CD4-positive, alpha-beta T cell (primary cell): ENCODE measurements at regions not wholly inside any gene's neighbourhood (a gene's known extent, or its start where the extent isn't known, plus 50 kb on each side); places are given as distances from the start of the nearest gene placed in this dataset.

Experiments
- ATAC-seq: fragments of 200-7000 bp; cut with Tn5 transposase; one replicate; pipeline ENCODE4 v1.10.0; 2022; ENCODE audit warnings: mild to moderate bottlenecking; ENCODE audit not compliant: poor library complexity
- CTCF ChIA-PET: fragments of 350-600 bp; sonication (Branson Sonifier 250); formaldehyde crosslinking; loops from one replicate; lab custom pipeline; 2021; ENCODE audit warnings: antibody characterized with exemption, inconsistent platforms; lab: Charles Lee
- POLR2A ChIA-PET: fragments of 350-600 bp; sonication (Branson Sonifier 250); formaldehyde crosslinking; loops from one replicate; lab custom pipeline; 2021; ENCODE audit warnings: antibody characterized with exemption, inconsistent platforms; lab: Charles Lee
- DNase-seq, 14 experiments: peaks; one replicate each; pipeline ENCODE4 v3.0.0-alpha.2; 2013 to 2020; ENCODE audit warnings: mixed read lengths in 2 of 14
- H3K27ac ChIP-seq, 2 donors: one replicate each; pipeline versions ENCODE4 v1.5.1 to v1.7.0; 2013; ENCODE audit warnings: low read length in 2 of 2, low read depth in 1 of 2, mild to moderate bottlenecking in 1 of 2
- H3K27me3 ChIP-seq, 2 experiments: 1 replicate in 1 of 2; 2 replicates in 1 of 2; pipeline versions ENCODE4 v1.6.1 to v1.7.0; 2013; ENCODE audit warnings: low read length in 2 of 2, control low read depth in 1 of 2, mild to moderate bottlenecking in 1 of 2, moderate library complexity in 1 of 2; ENCODE audit not compliant: insufficient read depth in 2 of 2, control insufficient read depth in 1 of 2
- H3K36me3 ChIP-seq: one replicate; pipeline ENCODE4 v1.6.1; 2013; ENCODE audit warnings: low read length, control low read depth; ENCODE audit not compliant: insufficient read depth
- H3K4me1 ChIP-seq: one replicate; pipeline ENCODE4 v1.6.1; 2013; ENCODE audit warnings: low read length, control low read depth; ENCODE audit not compliant: insufficient read depth
- H3K4me3 ChIP-seq: one replicate; pipeline ENCODE4 v1.5.1; 2013; ENCODE audit warnings: mild to moderate bottlenecking, low read length, moderate library complexity
- H3K9me3 ChIP-seq, 2 experiments: 1 replicate in 1 of 2; 2 replicates in 1 of 2; pipeline versions ENCODE4 v1.6.1 to v1.7.0; 2013; ENCODE audit warnings: low read length in 2 of 2, mild to moderate bottlenecking in 2 of 2, control low read depth in 1 of 2, moderate library complexity in 1 of 2; ENCODE audit not compliant: control insufficient read depth in 1 of 2, insufficient read depth in 1 of 2
- H3K27ac Mint-ChIP-seq: one replicate; pipeline ENCODE4 v1.8.0; 2020; ENCODE audit warnings: mixed read lengths
- H3K27me3 Mint-ChIP-seq: one replicate; pipeline ENCODE4 v1.8.0; 2021; ENCODE audit warnings: mixed read lengths
- H3K36me3 Mint-ChIP-seq: one replicate; pipeline ENCODE4 v1.8.0; 2021; ENCODE audit warnings: low read depth, mixed read lengths
- H3K4me1 Mint-ChIP-seq: one replicate; pipeline ENCODE4 v1.8.0; 2021; ENCODE audit warnings: low read depth, mixed read lengths
- H3K4me3 Mint-ChIP-seq: one replicate; pipeline ENCODE4 v1.8.0; 2020; ENCODE audit warnings: mild to moderate bottlenecking, mixed read lengths
- H3K9me3 Mint-ChIP-seq: one replicate; pipeline ENCODE4 v1.8.0; 2020; ENCODE audit warnings: mixed read lengths
- intact Hi-C, 2 experiments: fragments of 100-400 bp; cut with DNase I in 1 of 2; cut with micrococcal nuclease in 1 of 2; formaldehyde crosslinking; loops; one replicate each; pipeline versions ENCODE4 v1.15.1 to v1.9.0; 2023 to 2025; cut with DNase I, micrococcal nuclease
- TF ChIP-seq, protein P1 (sequence below): fragments of 200-600 bp; IDR thresholded peaks from one replicate; pipeline ENCODE4 v1.8.0; 2022; ENCODE audit warnings: antibody characterized with exemption, mild to moderate bottlenecking

DNA sequence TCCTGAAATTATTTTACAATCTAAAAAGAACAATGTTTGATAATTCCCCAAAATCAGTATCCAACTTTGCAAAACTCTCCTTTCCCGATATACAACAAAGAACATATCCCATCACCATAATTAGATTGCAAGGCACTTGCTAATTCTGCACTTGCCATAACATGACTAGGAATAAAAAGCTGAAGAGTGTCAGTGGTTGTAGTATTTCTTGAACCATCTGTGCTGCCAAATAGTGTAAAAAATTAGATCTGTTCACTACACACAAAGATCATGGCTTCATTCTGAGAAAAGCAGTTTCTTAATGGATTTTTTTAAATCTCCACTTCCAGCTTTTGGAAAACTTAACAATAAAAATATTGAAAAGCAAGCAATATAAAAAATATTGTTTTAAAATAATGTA lies 259.5 kb upstream of the FAM174A start:
- intact Hi-C loops: no loop called here
- Histone ChIP-seq H3K27ac (no peak overlapping the region), H3K36me3 (no peaks in the 10 kb centered on the region), H3K9me3 (no peaks in the 10 kb centered on the region), H3K4me3 (no peak overlapping the region), H3K4me1 (no peaks in the 10 kb centered on the region), H3K27me3 (no peaks in the 10 kb centered on the region)
- CTCF ChIA-PET: no interaction called here
- ATAC-seq: no peak
- H3K27ac Mint-ChIP-seq: no peak overlapping the region
- H3K9me3 Mint-ChIP-seq: peaks cover 5% of the 10 kb centered on the region
- H3K4me1 Mint-ChIP-seq: no peaks in the 10 kb centered on the region
- TF ChIP-seq, protein P1, sequence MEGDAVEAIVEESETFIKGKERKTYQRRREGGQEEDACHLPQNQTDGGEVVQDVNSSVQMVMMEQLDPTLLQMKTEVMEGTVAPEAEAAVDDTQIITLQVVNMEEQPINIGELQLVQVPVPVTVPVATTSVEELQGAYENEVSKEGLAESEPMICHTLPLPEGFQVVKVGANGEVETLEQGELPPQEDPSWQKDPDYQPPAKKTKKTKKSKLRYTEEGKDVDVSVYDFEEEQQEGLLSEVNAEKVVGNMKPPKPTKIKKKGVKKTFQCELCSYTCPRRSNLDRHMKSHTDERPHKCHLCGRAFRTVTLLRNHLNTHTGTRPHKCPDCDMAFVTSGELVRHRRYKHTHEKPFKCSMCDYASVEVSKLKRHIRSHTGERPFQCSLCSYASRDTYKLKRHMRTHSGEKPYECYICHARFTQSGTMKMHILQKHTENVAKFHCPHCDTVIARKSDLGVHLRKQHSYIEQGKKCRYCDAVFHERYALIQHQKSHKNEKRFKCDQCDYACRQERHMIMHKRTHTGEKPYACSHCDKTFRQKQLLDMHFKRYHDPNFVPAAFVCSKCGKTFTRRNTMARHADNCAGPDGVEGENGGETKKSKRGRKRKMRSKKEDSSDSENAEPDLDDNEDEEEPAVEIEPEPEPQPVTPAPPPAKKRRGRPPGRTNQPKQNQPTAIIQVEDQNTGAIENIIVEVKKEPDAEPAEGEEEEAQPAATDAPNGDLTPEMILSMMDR: no peak
- POLR2A ChIA-PET: no interaction called here
- no peak overlapping the region for H3K4me3 Mint-ChIP-seq
- no peak for DNase-seq
- no peaks in the 10 kb centered on the region for H3K27me3 Mint-ChIP-seq
- no peaks in the 10 kb centered on the region for H3K36me3 Mint-ChIP-seq

DNA sequence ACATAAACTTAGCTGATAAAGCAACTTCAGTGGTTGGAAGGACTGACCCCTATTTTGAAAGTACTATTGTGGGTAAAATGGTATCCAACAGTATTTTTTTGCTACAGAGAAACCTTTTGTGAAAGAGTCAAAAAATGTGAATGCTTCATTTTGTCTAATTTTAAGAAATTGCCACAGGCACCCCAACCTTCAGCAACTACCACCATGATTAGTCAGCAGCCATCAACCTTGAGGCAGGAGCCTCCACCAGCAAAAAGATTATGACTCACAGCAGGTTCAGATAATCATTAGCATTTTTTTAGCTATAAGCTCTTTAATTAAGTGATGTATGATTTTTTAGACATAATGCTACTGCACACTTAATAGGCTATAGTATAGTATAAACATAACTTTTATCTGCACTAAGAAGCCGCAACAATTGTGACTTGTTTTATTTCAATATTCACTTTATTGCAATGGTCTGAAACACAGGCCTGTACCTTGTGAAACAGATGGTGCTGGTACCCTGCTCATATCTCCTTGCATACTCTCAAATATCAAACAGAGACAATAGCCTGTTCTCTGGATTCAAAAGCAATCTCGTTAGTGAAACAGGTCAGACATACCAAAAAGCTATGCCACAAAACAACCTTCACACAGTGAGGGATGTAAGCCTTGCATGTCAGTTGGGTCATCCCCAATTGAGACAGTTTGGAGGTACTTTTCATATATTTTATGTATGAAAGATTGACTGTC lies 261.2 kb upstream of the FAM174A start:
- Histone ChIP-seq H3K4me1 (no peaks in the 10 kb centered on the region), H3K27ac (no peak overlapping the region), H3K36me3 (no peaks in the 10 kb centered on the region), H3K4me3 (no peak overlapping the region), H3K27me3 (no peaks in the 10 kb centered on the region), H3K9me3 (no peaks in the 10 kb centered on the region)
- Mint-ChIP-seq H3K9me3 (peaks cover 5% of the 10 kb centered on the region), H3K36me3 (no peaks in the 10 kb centered on the region), H3K4me3 (no peak overlapping the region), H3K4me1 (no peaks in the 10 kb centered on the region), H3K27ac (no peak overlapping the region), H3K27me3 (no peaks in the 10 kb centered on the region)
- ATAC-seq (no peak), DNase-seq (no peak)
- POLR2A ChIA-PET: no interaction called here
- intact Hi-C loops: no loop called here
- TF ChIP-seq, protein P1: no peak
- CTCF ChIA-PET: no interaction called here

- H3K9me3 ChIP-seq: no peaks in the 10 kb centered on the region
- H3K27me3 ChIP-seq: no peaks in the 10 kb centered on the region
- peaks cover 3% of the 10 kb centered on the region for H3K9me3 Mint-ChIP-seq
- H3K4me1 ChIP-seq: no peaks in the 10 kb centered on the region
- no peak overlapping the region for H3K4me3 Mint-ChIP-seq
- POLR2A ChIA-PET: no interaction called here
- ATAC-seq (no peak), DNase-seq (no peak)
- no peaks in the 10 kb centered on the region for H3K4me1 Mint-ChIP-seq
- no peaks in the 10 kb centered on the region for H3K36me3 ChIP-seq
- CTCF ChIA-PET: no interaction called here
- intact Hi-C loops: no loop called here
- no peaks in the 10 kb centered on the region for H3K27me3 Mint-ChIP-seq
- TF ChIP-seq, protein P1: no peak
- no peak overlapping the region for H3K27ac ChIP-seq
- H3K27ac Mint-ChIP-seq: no peak overlapping the region
- H3K4me3 ChIP-seq: no peak overlapping the region
- no peaks in the 10 kb centered on the region for H3K36me3 Mint-ChIP-seq
Measured at GRCh38 chr5:100270023-100270771, 265.0 kb upstream of the FAM174A start.
